ENCODE measurements at regions not wholly inside any gene's neighbourhood (a gene's known extent, or its start where the extent isn't known, plus 50 kb on each side); places are given as distances from the start of the nearest gene placed in this dataset.

GRCh38 chr15:36335224-36335623, 244.2 kb upstream of the CDIN1 start:
- TF ChIP-seq POLR2AphosphoS5 (IDR thresholded peaks at IDR 0.05; ENCODE audit: low read depth, low read length) (no peak), TAF1 (IDR thresholded peaks at IDR 0.05; ENCODE audit: borderline replicate concordance, insufficient read depth, low read length) (no peak)
